ENCODE measurements at regions not wholly inside any gene's neighbourhood (a gene's known extent, or its start where the extent isn't known, plus 50 kb on each side); places are given as distances from the start of the nearest gene placed in this dataset.

DNA sequence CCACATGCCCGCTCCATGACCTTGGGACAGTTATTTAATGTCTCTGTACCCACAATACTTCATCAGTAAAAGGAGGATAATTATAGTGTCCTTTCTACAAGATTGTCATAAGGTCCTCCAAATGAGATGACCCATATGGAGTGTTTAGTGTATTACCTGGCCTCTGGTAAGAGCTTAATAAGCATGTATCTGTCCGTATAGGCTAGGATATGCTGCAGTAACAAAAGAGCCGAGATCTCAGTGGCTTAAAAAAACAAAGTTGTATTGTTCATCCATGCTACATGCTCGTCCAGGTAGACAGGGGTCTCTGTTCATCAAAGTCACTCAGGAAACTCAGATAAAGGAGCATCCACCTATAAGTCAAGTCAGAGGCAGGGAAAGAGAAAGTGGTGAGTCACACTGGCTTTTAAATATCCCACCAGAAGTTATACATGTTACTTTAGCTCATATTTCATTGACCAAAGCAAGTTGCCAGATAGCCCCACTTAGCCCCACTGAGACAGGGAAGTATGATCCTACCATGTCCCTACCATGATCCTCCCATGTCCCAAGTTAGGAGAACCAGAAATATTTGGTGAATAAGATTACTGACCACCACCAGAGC, 53.0 kb upstream of the KAZN start:
- DNase-seq, result no peak

DNA sequence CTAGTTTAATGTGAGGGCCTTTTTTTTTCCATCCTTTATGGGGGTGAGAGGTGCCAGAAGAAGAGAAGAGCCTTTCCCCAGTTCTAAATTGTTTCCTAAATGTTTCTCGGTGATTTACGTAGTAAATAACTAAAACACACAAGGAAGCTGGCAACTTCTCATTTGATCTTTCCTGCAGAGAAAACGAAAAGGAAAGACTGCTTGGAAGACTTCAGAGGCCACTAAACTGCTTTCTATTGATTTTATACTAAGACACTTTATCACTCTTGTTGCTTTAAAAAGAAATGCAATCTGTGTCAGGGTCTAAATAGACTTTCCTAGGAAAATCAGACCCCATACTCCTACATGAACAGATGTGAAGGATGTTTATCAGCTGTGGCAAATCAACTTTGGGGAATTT, 52.1 kb upstream of the KAZN start:
- no peak for DNase-seq
